Stimulated activated CD4-positive, alpha-beta T cell treated with anti-CD3 and anti-CD28 coated beads, Interleukin-15, amount 100 ng/mL, for 48 hours (primary cell): ENCODE measurements at regions not wholly inside any gene's neighbourhood (a gene's known extent, or its start where the extent isn't known, plus 50 kb on each side); places are given as distances from the start of the nearest gene placed in this dataset.

Experiments
- DNase-seq, 2 donors: peaks; one replicate each; pipeline ENCODE4 v3.0.0-alpha.2; 2020; ENCODE audit warnings: low read depth in 2 of 2

DNA sequence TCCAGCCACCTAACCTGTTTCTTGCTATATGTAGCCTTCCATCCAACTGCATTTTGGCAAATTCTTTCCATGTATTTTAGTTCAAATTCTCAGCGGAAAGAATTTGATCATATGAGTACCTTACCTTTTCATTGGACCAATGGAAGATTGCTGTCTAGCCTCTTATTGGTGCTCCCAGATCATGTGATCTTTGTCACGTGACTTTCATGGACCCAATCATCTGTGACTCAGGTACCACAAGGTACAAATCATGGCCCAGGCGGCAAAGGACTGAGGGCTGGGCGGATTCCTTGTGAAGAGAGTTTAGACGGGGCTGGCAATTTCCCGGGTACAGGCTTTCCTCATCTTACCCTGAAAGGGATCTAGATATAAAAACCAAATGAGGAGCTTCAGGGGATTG lies 85.9 kb upstream of the TBX20 start:
- DNase-seq, result no peak

DNA sequence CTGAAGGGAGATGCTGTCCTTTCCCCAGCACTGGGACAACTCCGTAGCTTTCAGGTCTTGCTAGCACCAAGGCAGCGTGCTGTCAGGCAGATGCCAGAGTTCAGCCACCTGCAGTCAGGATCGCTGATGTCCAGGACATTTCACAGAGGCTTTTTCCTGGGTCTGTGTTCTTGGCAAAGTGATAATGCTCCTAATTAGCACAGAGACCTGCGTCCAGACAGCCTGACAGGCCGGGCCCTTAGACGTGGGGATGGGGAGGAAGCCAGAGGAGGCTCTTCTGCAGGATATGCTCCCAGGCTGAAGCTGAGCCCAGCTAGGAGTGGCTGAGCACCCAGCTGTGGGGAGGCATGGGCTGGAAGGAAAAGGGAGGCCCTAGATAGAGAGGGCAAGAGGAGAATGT lies 82.5 kb upstream of the TBX20 start:
- DNase-seq, result no peak

DNA sequence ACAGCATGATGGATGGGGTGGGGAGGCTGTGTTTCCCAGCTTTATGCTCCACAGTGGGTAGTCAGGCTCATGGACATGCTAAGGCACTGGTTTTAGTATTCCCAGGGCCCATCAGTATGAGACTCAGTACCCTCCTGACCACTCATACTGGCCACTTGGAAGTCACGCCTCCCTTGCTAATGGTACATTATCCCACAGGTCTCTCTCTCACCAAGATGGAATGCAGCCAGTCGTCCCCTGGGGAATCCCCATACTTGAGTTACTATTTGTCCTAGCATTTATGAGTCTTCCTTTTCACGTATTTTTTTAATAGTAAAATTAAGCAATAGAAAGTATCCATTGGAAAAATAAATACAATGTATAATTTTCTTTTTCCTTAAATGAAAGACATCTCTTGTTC lies 80.6 kb upstream of the TBX20 start:
- DNase-seq, result no peak

DNA sequence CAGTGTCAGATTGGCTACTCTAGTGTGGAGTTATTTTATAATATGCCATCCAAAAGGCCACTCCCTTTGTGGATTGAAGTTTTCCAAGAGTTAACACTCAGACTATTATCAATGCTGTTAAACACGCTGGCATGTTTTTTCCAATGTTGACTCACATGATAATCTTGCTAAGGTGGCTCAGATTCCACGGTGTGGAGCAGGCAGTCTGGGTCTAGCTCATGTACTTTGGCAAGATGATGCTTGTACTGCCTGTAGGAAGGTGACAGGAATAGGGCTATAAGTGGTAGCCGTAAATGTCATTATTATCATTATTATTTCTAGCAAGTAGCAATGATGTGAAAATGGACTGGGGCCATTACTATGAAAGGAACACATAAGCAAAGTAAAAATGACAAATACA lies 79.4 kb upstream of the TBX20 start:
- DNase-seq, result no peak

DNA sequence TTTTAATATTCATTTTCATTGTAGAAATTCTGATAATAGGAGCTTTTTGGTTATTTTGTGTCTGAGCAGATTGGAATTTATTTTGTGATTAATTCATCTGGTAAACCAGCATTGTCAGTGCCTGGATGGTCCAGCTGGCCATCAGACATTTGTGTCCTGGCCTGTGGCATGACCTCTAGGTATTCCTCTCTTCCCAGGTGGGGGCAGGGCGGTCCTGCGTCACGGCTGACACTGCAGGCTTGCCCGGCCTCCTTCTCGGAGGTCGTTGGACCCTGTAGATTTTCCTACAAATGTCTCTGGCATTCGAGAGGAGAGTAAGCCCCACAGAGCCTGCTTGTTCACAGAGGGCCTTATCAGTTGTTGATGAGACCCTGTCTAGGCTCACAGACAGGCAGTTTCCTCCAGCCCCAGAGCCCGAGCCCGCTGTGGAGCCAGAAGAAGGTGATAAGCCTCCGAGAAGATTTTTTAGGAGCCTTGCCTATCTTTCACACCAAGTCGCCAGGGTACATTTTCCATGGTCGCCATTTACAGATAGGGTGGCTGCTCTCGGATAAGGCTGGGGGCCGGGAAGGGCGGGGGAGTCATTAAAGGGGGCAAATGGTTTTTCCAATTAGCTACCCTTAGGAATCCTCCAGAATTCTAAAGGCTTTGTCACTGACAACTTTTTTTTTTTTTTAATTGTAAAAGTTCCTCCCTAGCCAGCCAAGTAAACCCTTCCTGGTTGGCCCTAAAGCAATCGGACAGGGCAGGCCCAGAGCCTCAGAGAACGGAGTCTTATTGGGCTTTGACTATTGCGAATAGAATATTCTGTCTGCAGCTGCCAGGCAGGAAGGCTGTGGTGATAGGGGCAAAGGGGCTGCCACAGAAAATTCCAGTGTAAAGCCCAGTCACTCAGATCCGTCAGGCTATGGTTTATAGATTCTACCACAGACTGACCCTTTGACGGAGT lies 78.1 kb upstream of the TBX20 start:
- no peak for DNase-seq

DNA sequence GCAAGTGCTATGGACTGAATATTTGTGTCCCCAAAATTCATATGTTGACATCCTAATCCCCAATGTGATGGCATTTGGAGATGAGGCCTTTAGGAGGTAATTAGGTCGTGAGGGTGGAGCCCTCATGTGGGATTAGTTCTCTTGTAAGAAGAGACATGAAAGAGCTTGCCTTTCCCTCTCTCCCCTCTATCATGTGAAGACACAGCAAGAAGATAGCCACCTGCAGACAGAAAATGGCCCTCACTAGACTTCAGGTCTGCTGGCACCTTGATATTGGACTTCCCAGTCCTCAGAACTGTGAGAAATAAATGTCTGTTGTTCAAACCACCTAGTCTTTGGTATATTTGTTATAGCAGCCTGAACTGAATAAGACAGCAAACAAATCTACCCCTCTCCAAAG lies 75.1 kb upstream of the TBX20 start:
- no peak for DNase-seq

DNA sequence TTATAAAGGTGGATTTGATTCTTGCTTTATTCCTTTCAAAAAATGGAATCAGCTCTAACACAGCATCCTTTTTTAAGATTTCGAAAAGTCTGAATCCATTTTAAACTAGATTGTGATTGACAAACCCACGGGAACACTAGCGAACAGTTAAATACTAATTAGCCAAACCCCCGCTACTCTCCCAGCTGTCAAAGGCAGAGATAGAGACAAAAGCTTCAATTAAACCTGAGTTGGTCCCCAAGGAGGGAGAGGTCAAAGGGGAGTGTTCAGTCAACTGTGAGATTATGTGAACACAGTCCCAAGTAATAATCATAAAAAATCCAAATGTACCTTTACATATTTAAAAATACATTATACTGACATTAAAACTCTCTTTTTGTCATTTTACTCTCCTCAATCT lies 65.7 kb upstream of the TBX20 start:
- DNase-seq, result no peak

DNA sequence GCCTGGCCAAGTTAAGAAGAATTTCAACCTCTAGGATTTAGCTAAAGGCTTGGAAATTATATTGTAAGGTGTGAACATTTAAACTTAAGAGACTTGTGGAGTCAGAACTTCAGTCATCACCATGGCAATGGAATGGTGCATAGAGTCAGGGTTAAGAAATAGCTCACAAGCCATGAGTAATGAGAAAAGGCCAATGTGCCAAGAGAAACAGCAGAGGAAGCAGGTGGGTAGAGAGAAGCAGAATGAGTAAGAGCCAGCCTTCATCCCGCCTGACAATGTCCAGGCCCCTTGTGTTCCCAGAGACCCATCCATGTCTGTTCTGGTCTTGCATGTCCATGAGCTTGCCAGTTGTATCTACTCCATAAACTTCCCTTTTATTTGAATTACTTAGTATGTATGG lies 62.6 kb upstream of the TBX20 start:
- no peak for DNase-seq

DNA sequence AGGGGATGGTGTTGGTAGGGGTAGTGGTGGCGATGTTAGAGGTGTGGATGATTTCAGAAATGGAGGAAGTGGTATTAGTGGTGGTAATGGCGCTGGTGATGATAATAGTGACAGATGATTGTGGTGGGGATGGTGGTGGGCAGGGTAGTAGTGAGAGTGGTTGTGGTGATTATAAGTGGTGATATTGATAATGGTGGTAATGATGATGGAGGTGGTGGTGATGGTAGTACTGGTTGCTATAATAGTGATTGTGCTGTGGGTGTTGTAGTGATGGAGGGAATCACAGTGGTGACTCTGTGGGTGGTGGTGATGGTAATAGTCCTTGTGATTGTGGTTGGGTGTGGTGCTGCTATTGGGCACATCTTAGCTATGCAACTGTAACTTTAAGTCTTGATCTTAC lies 61.6 kb upstream of the TBX20 start:
- DNase-seq, result no peak

DNA sequence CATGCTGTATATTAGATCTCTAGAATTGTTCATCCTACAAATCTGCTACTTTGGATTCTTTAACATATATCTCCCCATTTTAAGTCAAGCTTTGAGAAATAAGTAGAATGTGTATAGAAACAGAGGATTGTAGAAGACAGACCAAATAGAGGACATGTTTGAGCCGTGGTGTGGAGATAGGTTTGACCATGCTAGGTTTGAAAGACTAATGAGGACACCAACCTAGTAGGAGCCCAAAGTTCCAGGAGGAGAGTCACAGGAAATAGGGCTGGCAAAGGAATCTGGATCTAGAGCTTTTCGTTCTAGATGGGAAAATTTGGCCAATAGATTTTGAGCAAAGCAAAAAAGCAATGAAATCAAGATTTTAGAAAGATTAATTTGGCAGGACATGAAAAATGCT lies 60.5 kb upstream of the TBX20 start:
- DNase-seq, result no peak

DNA sequence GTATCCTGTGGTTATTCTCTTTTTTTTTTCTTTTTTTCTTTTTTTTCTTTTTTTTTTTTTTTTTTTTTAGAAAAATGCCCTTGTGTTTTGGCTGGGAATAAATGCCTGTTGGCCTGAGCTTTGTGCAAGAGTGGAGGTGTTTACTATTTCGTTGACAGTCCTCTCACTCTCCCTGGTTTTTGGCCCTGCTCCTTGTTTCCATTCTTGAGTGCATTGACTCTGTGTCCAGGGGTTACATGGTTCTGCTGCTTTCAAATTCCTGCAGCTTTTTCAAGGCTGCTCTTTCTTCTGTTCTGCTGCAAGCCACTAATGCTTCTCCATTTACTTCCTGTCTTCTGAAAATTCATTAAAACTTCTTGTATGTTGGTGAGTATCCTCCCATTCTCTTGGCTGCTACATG lies 59.7 kb upstream of the TBX20 start:
- DNase-seq, result no peak
